Keratinocyte (primary cell): ENCODE measurements at regions not wholly inside any gene's neighbourhood (a gene's known extent, or its start where the extent isn't known, plus 50 kb on each side); places are given as distances from the start of the nearest gene placed in this dataset.
"Not testable (repeated sequence)": the region's sequence is repeated elsewhere in the genome, so short reads cannot be mapped to it uniquely, and the experiment has no call there.

Source experiments
- CTCF ChIP-seq, 3 experiments: IDR thresholded peaks in 1 of 3; conservative IDR thresholded peaks in 1 of 3; optimal IDR thresholded peaks in 1 of 3; 2 replicates in 2 of 3; 3 replicates in 1 of 3; pipeline versions ENCODE3 to v1.5.1; 2011; ENCODE audit warnings: low read length in 3 of 3, mild to moderate bottlenecking in 3 of 3, moderate library complexity in 2 of 3, control low read depth in 1 of 3, inconsistent platforms in 1 of 3; ENCODE audit not compliant: insufficient read depth in 2 of 3; ENCODE audit errors: extremely low read depth in 1 of 3
- EZH2 ChIP-seq: IDR thresholded peaks from one replicate; pipeline ENCODE4 v1.6.1; 2012; ENCODE audit warnings: inconsistent platforms, mild to moderate bottlenecking, low read length, moderate library complexity

GRCh38 chr6:167217951-167218759 lies 60.4 kb upstream of the GPR31 start:
- not testable (repeated sequence) for TF ChIP-seq CTCF (optimal IDR thresholded peaks at IDR 0.05 in 1 of 3, IDR thresholded peaks at IDR 0.05 in 1 of 3, conservative IDR thresholded peaks at IDR 0.05 in 1 of 3; ENCODE audit: extremely low read depth in 1 of 3, insufficient read depth in 2 of 3, low read length in 3 of 3); EZH2
